CD4-positive, alpha-beta memory T cell (primary cell): ENCODE measurements at regions not wholly inside any gene's neighbourhood (a gene's known extent, or its start where the extent isn't known, plus 50 kb on each side); places are given as distances from the start of the nearest gene placed in this dataset.
"Not testable (repeated sequence)": the region's sequence is repeated elsewhere in the genome, so short reads cannot be mapped to it uniquely, and the experiment has no call there.

ENCODE experiments used
- CTCF ChIA-PET: fragments of 350-600 bp; sonication (Branson Sonifier 250); formaldehyde crosslinking; loops from one replicate; lab custom pipeline; 2021; ENCODE audit warnings: inconsistent platforms; ENCODE audit not compliant: partially characterized antibody; lab: Charles Lee
- POLR2A ChIA-PET: fragments of 350-600 bp; sonication (Branson Sonifier 250); formaldehyde crosslinking; loops from one replicate; lab custom pipeline; 2021; ENCODE audit not compliant: partially characterized antibody; lab: Charles Lee
- DNase-seq, 5 donors: peaks; one replicate each; pipeline versions ENCODE4 v3.0.0 to v3.0.0-alpha.2; 2020 to 2022; ENCODE audit warnings: mixed read lengths in 1 of 5
- H3K27ac ChIP-seq: one replicate; pipeline ENCODE4 v1.7.0; 2013; ENCODE audit warnings: low read depth, low read length
- H3K27me3 ChIP-seq: 2 replicates; pipeline ENCODE4 v1.7.0; 2013; ENCODE audit warnings: mild to moderate bottlenecking, low read length, moderate library complexity; ENCODE audit not compliant: insufficient read depth
- H3K36me3 ChIP-seq: 2 replicates; pipeline ENCODE4 v1.7.0; 2013; ENCODE audit warnings: mild to moderate bottlenecking, low read length, moderate library complexity; ENCODE audit not compliant: insufficient read depth
- H3K4me1 ChIP-seq: 2 replicates; pipeline ENCODE4 v1.7.0; 2013; ENCODE audit warnings: mild to moderate bottlenecking, low read length, moderate library complexity; ENCODE audit not compliant: insufficient read depth
- H3K4me3 ChIP-seq, 2 donors: one replicate each; pipeline ENCODE4 v1.7.0; 2013; ENCODE audit warnings: low read length in 2 of 2, mild to moderate bottlenecking in 1 of 2
- H3K9me3 ChIP-seq, 2 donors: one replicate each; pipeline ENCODE4 v1.7.0; 2013; ENCODE audit warnings: low read length in 2 of 2, control low read depth in 1 of 2; ENCODE audit not compliant: control insufficient read depth in 1 of 2
- H3K27ac Mint-ChIP-seq, 7 donors: one replicate each; pipeline ENCODE4 v1.8.0; 2020 to 2021; ENCODE audit warnings: mixed read lengths in 7 of 7, mild to moderate bottlenecking in 6 of 7, inconsistent platforms in 3 of 7, moderate library complexity in 3 of 7
- H3K27me3 Mint-ChIP-seq, 2 donors: one replicate each; pipeline ENCODE4 v1.8.0; 2020 to 2021; ENCODE audit warnings: mixed read lengths in 2 of 2
- H3K36me3 Mint-ChIP-seq, 2 donors: one replicate each; pipeline ENCODE4 v1.8.0; 2020 to 2021; ENCODE audit warnings: mixed read lengths in 2 of 2, inconsistent platforms in 1 of 2, mild to moderate bottlenecking in 1 of 2
- H3K4me1 Mint-ChIP-seq, 4 donors: one replicate each; pipeline ENCODE4 v1.8.0; 2020 to 2021; ENCODE audit warnings: mixed read lengths in 4 of 4, mild to moderate bottlenecking in 1 of 4
- H3K4me3 Mint-ChIP-seq, 8 donors: one replicate each; pipeline ENCODE4 v1.8.0; 2020 to 2021; ENCODE audit warnings: mixed read lengths in 8 of 8, mild to moderate bottlenecking in 7 of 8, moderate library complexity in 6 of 8, inconsistent platforms in 3 of 8
- H3K9me3 Mint-ChIP-seq, 8 donors: one replicate each; pipeline ENCODE4 v1.8.0; 2020 to 2021; ENCODE audit warnings: mixed read lengths in 8 of 8, mild to moderate bottlenecking in 5 of 8, inconsistent platforms in 3 of 8, moderate library complexity in 1 of 8
- intact Hi-C: fragments of 100-400 bp; cut with micrococcal nuclease; formaldehyde crosslinking; loops from one replicate; pipeline ENCODE4 v1.15.1; 2023

DNA sequence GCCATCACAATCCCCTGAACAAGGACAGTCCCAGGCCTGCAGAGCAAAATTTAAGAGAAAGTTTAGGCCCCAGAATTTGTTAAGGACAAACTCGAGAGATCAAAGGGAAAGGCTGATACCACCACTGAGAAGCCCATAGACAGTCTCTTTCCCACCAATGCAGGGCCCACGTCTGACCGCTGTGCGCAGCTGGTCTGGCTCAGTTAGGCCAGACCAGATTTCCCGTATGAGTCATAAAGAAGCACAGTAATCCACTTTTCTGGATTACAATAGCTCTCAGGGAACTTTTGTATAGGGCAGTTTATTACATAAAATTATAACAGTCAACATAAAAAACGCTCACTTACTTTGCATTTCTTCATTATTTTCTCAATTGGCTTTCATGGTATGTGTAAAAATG lies 259.5 kb downstream of the RCHY1 start:
- no peaks in the 10 kb centered on the region for H3K4me1 ChIP-seq
- H3K27me3 ChIP-seq, result no peaks in the 10 kb centered on the region
- Mint-ChIP-seq H3K27me3 (no peaks in the 10 kb centered on the region), H3K9me3 (peaks cover 0 to 10% (median 1%) of the 10 kb centered on the region in 8 donors), H3K4me1 (no peaks in the 10 kb centered on the region), H3K36me3 (no peaks in the 10 kb centered on the region), H3K4me3 (no peak overlapping the region), H3K27ac (no peak overlapping the region)
- CTCF ChIA-PET, result no interaction called here
- no peaks in the 10 kb centered on the region for H3K9me3 ChIP-seq
- POLR2A ChIA-PET, result no interaction called here
- intact Hi-C loops, result no loop called here
- DNase-seq, result no peak
- H3K4me3 ChIP-seq, result no peak overlapping the region
- H3K36me3 ChIP-seq, result no peaks in the 10 kb centered on the region
- H3K27ac ChIP-seq, result no peak overlapping the region

DNA sequence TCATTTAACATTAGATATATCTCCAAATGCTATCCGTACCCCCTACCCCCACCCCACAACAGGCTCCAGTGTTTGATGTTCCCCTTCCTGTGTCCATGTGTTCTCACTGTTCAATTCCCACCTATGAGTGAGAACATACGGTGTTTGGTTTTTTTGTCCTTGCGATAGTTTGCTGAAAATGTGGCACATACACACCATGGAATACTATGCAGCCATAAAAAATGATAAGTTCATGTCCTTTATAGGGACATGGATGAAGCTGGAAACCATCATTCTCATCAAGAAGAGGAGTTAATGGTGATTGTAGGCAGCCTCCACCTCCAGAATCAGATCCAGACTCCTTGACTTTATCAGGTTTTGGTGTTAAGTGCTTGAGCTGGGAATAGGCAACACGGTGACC lies 261.1 kb downstream of the RCHY1 start:
- H3K27me3 ChIP-seq, H3K4me1 Mint-ChIP-seq, H3K36me3 Mint-ChIP-seq, H3K27ac ChIP-seq, CTCF ChIA-PET, H3K27ac Mint-ChIP-seq, DNase-seq, H3K4me1 ChIP-seq, H3K27me3 Mint-ChIP-seq, POLR2A ChIA-PET, H3K36me3 ChIP-seq, H3K4me3 Mint-ChIP-seq, intact Hi-C loops, H3K4me3 ChIP-seq, H3K9me3 ChIP-seq: not testable (repeated sequence)
- peaks cover 0 to 10% (median 1%) of the 10 kb centered on the region in 8 donors for H3K9me3 Mint-ChIP-seq

DNA sequence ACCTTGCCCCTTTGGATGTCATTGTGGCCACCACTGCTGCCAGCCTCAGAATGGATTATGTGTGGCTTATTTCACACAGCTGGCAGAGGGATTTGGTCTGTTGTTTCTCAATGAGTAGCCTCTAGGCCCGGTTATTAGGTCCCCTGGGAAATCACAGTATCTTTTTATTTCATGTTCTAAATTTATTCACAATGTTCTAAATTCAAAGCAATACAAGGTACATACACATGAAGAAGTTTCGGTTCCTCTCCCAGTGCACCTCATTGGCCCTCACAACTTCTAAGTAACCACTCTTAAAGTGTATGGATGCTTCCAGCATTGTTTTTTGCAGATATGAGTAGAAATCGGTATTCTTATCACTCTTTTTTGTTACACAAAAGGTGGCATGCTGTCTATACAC lies 262.7 kb downstream of the RCHY1 start:
- no peaks in the 10 kb centered on the region for H3K27me3 ChIP-seq
- no peak overlapping the region for H3K27ac Mint-ChIP-seq
- no peak overlapping the region for H3K4me3 ChIP-seq
- H3K9me3 Mint-ChIP-seq, result peaks cover 0 to 6% (median 2%) of the 10 kb centered on the region in 8 donors
- no peaks in the 10 kb centered on the region for H3K36me3 ChIP-seq
- no peaks in the 10 kb centered on the region for H3K9me3 ChIP-seq
- POLR2A ChIA-PET, result no interaction called here
- intact Hi-C loops, result no loop called here
- CTCF ChIA-PET, result no interaction called here
- H3K36me3 Mint-ChIP-seq, result no peaks in the 10 kb centered on the region
- no peak overlapping the region for H3K27ac ChIP-seq
- H3K4me1 Mint-ChIP-seq, result no peaks in the 10 kb centered on the region
- H3K4me3 Mint-ChIP-seq, result no peak overlapping the region
- no peaks in the 10 kb centered on the region for H3K27me3 Mint-ChIP-seq
- no peaks in the 10 kb centered on the region for H3K4me1 ChIP-seq
- DNase-seq, result no peak

DNA sequence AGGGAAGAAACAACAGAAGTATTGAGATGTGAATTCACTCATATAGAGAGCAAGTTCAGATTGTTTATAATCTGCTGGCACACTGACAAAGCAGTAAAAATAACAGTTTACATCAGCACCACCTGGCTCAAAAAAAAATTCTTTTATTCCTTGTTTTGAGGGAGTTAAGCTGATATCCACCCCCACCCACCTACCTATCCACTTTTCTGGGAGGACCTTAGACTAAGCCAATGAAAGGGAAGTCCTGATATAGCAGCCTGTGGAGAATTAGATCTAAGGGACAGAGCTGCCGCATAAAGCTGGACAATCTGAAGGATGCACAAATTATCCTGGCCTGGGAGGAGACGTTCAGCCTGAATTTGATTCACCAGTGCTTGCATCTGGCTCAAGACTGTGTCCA lies 264.5 kb downstream of the RCHY1 start:
- Mint-ChIP-seq H3K4me3 (no peak overlapping the region), H3K4me1 (no peaks in the 10 kb centered on the region), H3K27ac (no peak overlapping the region), H3K36me3 (no peaks in the 10 kb centered on the region), H3K9me3 (peaks cover 0 to 6% (median 2%) of the 10 kb centered on the region in 8 donors), H3K27me3 (no peaks in the 10 kb centered on the region)
- Histone ChIP-seq H3K4me3 (no peak overlapping the region), H3K27ac (no peak overlapping the region), H3K9me3 (no peaks in the 10 kb centered on the region), H3K36me3 (no peaks in the 10 kb centered on the region), H3K4me1 (no peaks in the 10 kb centered on the region), H3K27me3 (no peaks in the 10 kb centered on the region)
- CTCF ChIA-PET, result no interaction called here
- DNase-seq, result no peak
- intact Hi-C loops, result no loop called here
- POLR2A ChIA-PET, result no interaction called here

DNA sequence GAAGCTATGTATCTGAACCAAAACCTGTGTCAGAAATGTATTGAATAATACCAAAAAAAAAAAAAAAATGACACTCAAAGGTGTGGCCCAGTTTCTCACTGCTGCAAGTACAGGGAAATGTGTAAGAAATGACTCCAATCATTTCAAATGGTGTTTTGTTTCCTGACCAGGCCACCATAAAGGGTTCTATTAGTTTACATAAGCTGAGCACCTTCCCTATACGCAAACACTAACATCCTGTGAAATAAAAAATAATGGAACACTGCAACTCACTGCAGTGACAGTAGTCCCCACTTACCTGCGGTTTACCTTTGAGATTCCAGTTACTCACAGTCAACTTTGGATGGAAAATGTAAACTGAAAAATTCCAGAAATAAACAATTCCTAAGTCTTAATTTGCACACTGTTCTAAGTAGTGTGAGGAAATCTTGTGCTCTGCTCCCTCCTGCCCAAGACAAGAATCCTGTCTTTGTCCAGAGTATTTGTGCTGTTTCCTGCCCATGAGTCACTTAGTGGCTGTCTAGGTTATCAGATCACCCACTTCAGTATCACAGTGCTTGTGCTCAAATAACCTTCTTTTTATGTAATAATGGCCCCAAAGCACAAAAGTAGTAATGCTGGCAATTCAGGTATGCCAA lies 265.3 kb downstream of the RCHY1 start:
- H3K36me3 ChIP-seq, result no peaks in the 10 kb centered on the region
- Mint-ChIP-seq H3K4me1 (no peaks in the 10 kb centered on the region), H3K36me3 (no peaks in the 10 kb centered on the region), H3K27ac (no peak overlapping the region), H3K27me3 (no peaks in the 10 kb centered on the region), H3K4me3 (no peak overlapping the region), H3K9me3 (peaks cover 0 to 5% (median 1%) of the 10 kb centered on the region in 8 donors)
- no peak overlapping the region for H3K4me3 ChIP-seq
- intact Hi-C loops, result no loop called here
- ChIA-PET POLR2A (no interaction called here), CTCF (no interaction called here)
- DNase-seq, result no peak
- no peaks in the 10 kb centered on the region for H3K27me3 ChIP-seq
- H3K27ac ChIP-seq, result no peak overlapping the region
- H3K4me1 ChIP-seq, result no peaks in the 10 kb centered on the region
- no peaks in the 10 kb centered on the region for H3K9me3 ChIP-seq

DNA sequence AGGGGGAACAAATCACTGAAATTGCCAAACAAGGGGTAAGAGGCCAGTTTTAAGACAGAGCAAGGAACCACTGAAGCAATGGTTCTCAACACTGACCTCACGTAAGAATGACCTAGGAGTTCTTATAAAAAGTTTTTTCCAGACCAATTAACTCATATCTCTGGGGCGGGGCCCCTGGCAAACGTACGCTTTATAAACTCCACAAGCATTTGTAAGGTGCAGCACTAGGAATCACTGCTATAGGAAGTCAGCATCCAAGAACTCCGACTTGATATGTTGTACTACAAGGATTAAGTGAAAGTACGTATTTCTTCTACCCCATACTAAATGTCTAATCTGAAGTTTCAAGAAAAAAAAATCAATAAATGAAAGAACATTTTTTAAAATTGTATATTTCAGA lies 269.9 kb downstream of the RCHY1 start:
- Mint-ChIP-seq H3K27me3 (no peaks in the 10 kb centered on the region), H3K4me3 (no peak overlapping the region), H3K4me1 (no peaks in the 10 kb centered on the region), H3K27ac (no peak overlapping the region), H3K36me3 (no peaks in the 10 kb centered on the region), H3K9me3 (peaks cover 0 to 3% (median 0%) of the 10 kb centered on the region in 8 donors)
- ChIA-PET CTCF (no interaction called here), POLR2A (no interaction called here)
- intact Hi-C loops, result no loop called here
- Histone ChIP-seq H3K4me1 (no peaks in the 10 kb centered on the region), H3K4me3 (no peak overlapping the region), H3K9me3 (no peaks in the 10 kb centered on the region), H3K27me3 (no peaks in the 10 kb centered on the region), H3K27ac (no peak overlapping the region), H3K36me3 (no peaks in the 10 kb centered on the region)
- DNase-seq, result no peak

DNA sequence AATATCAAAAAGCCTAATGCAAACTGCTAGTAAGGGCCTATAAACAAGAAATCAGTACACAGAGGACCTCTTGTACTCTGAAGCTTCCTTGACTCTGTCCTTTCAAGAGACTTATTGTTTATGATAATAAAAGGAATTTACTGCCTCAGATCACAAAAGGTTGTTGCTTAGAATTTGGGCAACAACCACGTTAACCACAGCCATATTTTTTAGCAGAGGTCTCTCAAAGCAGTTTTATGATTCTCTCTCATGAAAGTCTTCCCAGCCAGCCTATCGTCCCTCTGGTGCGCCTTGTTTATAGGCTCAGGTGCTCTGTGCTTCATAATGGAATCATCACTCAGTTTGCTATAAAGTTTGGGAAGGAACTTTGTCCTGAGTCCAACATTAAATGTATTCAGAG lies 270.6 kb downstream of the RCHY1 start:
- CTCF ChIA-PET, result no interaction called here
- peaks cover 0 to 6% (median under 1%) of the 10 kb centered on the region in 8 donors for H3K9me3 Mint-ChIP-seq
- Histone ChIP-seq H3K4me1 (no peaks in the 10 kb centered on the region), H3K27ac (no peak overlapping the region), H3K27me3 (no peaks in the 10 kb centered on the region), H3K4me3 (no peak overlapping the region), H3K9me3 (no peaks in the 10 kb centered on the region), H3K36me3 (no peaks in the 10 kb centered on the region)
- no peak overlapping the region for H3K27ac Mint-ChIP-seq
- H3K4me1 Mint-ChIP-seq, result no peaks in the 10 kb centered on the region
- intact Hi-C loops, result no loop called here
- POLR2A ChIA-PET, result no interaction called here
- no peaks in the 10 kb centered on the region for H3K36me3 Mint-ChIP-seq
- no peaks in the 10 kb centered on the region for H3K27me3 Mint-ChIP-seq
- H3K4me3 Mint-ChIP-seq, result no peak overlapping the region
- DNase-seq, result no peak
